ENCODE measurements at regions not wholly inside any gene's neighbourhood (a gene's known extent, or its start where the extent isn't known, plus 50 kb on each side); places are given as distances from the start of the nearest gene placed in this dataset.
"Not testable (repeated sequence)": the region's sequence is repeated elsewhere in the genome, so short reads cannot be mapped to it uniquely, and the experiment has no call there.

GRCh38 chr2:239594772-239595608, 194.2 kb upstream of the HDAC4 start:
- no peak for DNase-seq

- DNase-seq, result no peak
These were observed 193.4 kb upstream of the HDAC4 start for GRCh38 chr2:239594019-239594771.

- no peak for DNase-seq
These were observed 192.6 kb upstream of the HDAC4 start for GRCh38 chr2:239593455-239593854.

- DNase-seq, result not testable (repeated sequence)
These were observed 191.9 kb upstream of the HDAC4 start for GRCh38 chr2:239592629-239593290.

GRCh38 chr2:239590995-239591915, 190.4 kb upstream of the HDAC4 start:
- no peak for DNase-seq

GRCh38 chr2:239590276-239590675, 189.5 kb upstream of the HDAC4 start:
- DNase-seq, result no peak

GRCh38 chr2:239589833-239590232, 189.0 kb upstream of the HDAC4 start:
- DNase-seq, result no peak

- no peak for DNase-seq
These were observed 188.5 kb upstream of the HDAC4 start for GRCh38 chr2:239589270-239589825.

- no peak for DNase-seq
These were observed 187.8 kb upstream of the HDAC4 start for GRCh38 chr2:239588451-239589269.

GRCh38 chr2:239587841-239588240, 187.0 kb upstream of the HDAC4 start:
- no peak for DNase-seq

GRCh38 chr2:239587311-239587731, 186.5 kb upstream of the HDAC4 start:
- DNase-seq, result no peak

GRCh38 chr2:239586651-239587310, 186.0 kb upstream of the HDAC4 start:
- no peak for DNase-seq

- DNase-seq, result no peak
These were observed 184.6 kb upstream of the HDAC4 start for GRCh38 chr2:239585422-239585821.

GRCh38 chr2:239584986-239585385, 184.2 kb upstream of the HDAC4 start:
- no peak for DNase-seq

GRCh38 chr2:239583879-239584859, 183.3 kb upstream of the HDAC4 start:
- DNase-seq, result no peak

- DNase-seq, result no peak
These were observed 182.5 kb upstream of the HDAC4 start for GRCh38 chr2:239583171-239583878.

- DNase-seq, result no peak
These were observed 181.7 kb upstream of the HDAC4 start for GRCh38 chr2:239582476-239582875.

- no peak for DNase-seq
These were observed 180.6 kb upstream of the HDAC4 start for GRCh38 chr2:239581352-239581901.

- no peak for DNase-seq
These were observed 179.3 kb upstream of the HDAC4 start for GRCh38 chr2:239580199-239580527.

Measured in GOT3 (cell line).